GM19238 (cell line): ENCODE measurements at regions not wholly inside any gene's neighbourhood (a gene's known extent, or its start where the extent isn't known, plus 50 kb on each side); places are given as distances from the start of the nearest gene placed in this dataset.

Source experiments
- DNase-seq: peaks from one replicate; pipeline ENCODE4 v3.0.0; 2011; ENCODE audit warnings: low spot score; ENCODE audit not compliant: insufficient read length

GRCh38 chrX:22325096-22325495, 52.4 kb downstream of the CBLL2 start:
- DNase-seq, result no peak

- no peak for DNase-seq
Measured at GRCh38 chrX:22329783-22330182, 57.1 kb downstream of the CBLL2 start.

- DNase-seq, result no peak
Measured at GRCh38 chrX:22338740-22339139, 66.0 kb downstream of the CBLL2 start.

GRCh38 chrX:22339459-22339858, 66.7 kb downstream of the CBLL2 start:
- DNase-seq, result no peak

GRCh38 chrX:22340022-22340616, 67.4 kb downstream of the CBLL2 start:
- no peak for DNase-seq

- DNase-seq, result no peak
Measured at GRCh38 chrX:22343192-22343591, 70.5 kb downstream of the CBLL2 start.

- DNase-seq, result no peak
Measured at GRCh38 chrX:22345884-22346283, 73.2 kb downstream of the CBLL2 start.

GRCh38 chrX:22347491-22347890, 74.8 kb downstream of the CBLL2 start:
- no peak for DNase-seq

- no peak for DNase-seq
Measured at GRCh38 chrX:22349116-22349515, 76.4 kb downstream of the CBLL2 start.

- no peak for DNase-seq
Measured at GRCh38 chrX:22351076-22351475, 78.4 kb downstream of the CBLL2 start.

GRCh38 chrX:22351966-22352365, 79.3 kb downstream of the CBLL2 start:
- DNase-seq, result no peak

GRCh38 chrX:22357621-22358020, 84.9 kb downstream of the CBLL2 start:
- no peak for DNase-seq

GRCh38 chrX:22360129-22360528, 87.4 kb downstream of the CBLL2 start:
- no peak for DNase-seq

GRCh38 chrX:22365460-22365859, 92.7 kb downstream of the CBLL2 start:
- no peak for DNase-seq

GRCh38 chrX:22366166-22366702, 93.5 kb downstream of the CBLL2 start:
- no peak for DNase-seq

- DNase-seq, result no peak
Measured at GRCh38 chrX:22366906-22367305, 94.2 kb downstream of the CBLL2 start.

- DNase-seq, result no peak
Measured at GRCh38 chrX:22373094-22373493, 100.4 kb downstream of the CBLL2 start.

GRCh38 chrX:22373766-22374165, 101.1 kb downstream of the CBLL2 start:
- DNase-seq, result no peak

GRCh38 chrX:22376369-22376768, 103.7 kb downstream of the CBLL2 start:
- no peak for DNase-seq

GRCh38 chrX:22378296-22378695, 105.6 kb downstream of the CBLL2 start:
- DNase-seq, result no peak

GRCh38 chrX:22383988-22384387, 111.3 kb downstream of the CBLL2 start:
- DNase-seq, result no peak

GRCh38 chrX:22389556-22390179, 117.0 kb downstream of the CBLL2 start:
- no peak for DNase-seq
